Transverse colon (tissue), 4 donors: ENCODE measurements at regions not wholly inside any gene's neighbourhood (a gene's known extent, or its start where the extent isn't known, plus 50 kb on each side); places are given as distances from the start of the nearest gene placed in this dataset.

Experiments
- DNase-seq: peaks from one replicate; pipeline ENCODE4 v3.0.0-alpha.2; 2019
- H3K27ac ChIP-seq, 4 donors: fragments of 200-600 bp; sonication (generic); 2 replicates each; pipeline ENCODE4 v1.5.1; 2016 to 2018; ENCODE audit warnings: inconsistent platforms in 4 of 4
- H3K27me3 ChIP-seq: fragments of 200-600 bp; sonication (generic); 2 replicates; pipeline ENCODE4 v1.5.1; 2017; ENCODE audit warnings: inconsistent platforms
- H3K36me3 ChIP-seq, 4 donors: fragments of 200-600 bp; sonication (generic); 2 replicates each; pipeline ENCODE4 v1.5.1; 2017 to 2019; ENCODE audit warnings: inconsistent platforms in 4 of 4
- H3K4me1 ChIP-seq, 4 donors: fragments of 200-600 bp; sonication (generic); 2 replicates each; pipeline ENCODE4 v1.5.1; 2017 to 2020; ENCODE audit warnings: inconsistent platforms in 4 of 4
- H3K4me3 ChIP-seq, 4 donors: fragments of 200-600 bp; sonication (generic); 1 replicate in 1 of 4; 2 replicates in 3 of 4; pipeline versions ENCODE4 v1.5.1 to v1.6.1; 2017 to 2019; ENCODE audit warnings: inconsistent platforms in 4 of 4
- H3K9me3 ChIP-seq, 2 donors: fragments of 200-600 bp; sonication (generic); 2 replicates each; pipeline ENCODE4 v1.5.1; 2017 to 2019; ENCODE audit warnings: inconsistent platforms in 2 of 2
- CTCF ChIP-seq, 5 experiments: fragments of 200-600 bp in 3 of 5; fragments of 450-650 bp in 2 of 5; sonication (generic) in 3 of 5; IDR thresholded peaks; 1 replicate in 2 of 5; 2 replicates in 3 of 5; pipeline ENCODE4 v1.5.1; 2016 to 2017; ENCODE audit warnings: antibody characterized with exemption in 5 of 5, inconsistent platforms in 3 of 5, mild to moderate bottlenecking in 2 of 5, moderate library complexity in 1 of 5
- EP300 ChIP-seq: sonication (generic); formaldehyde crosslinking; IDR thresholded peaks from one replicate; pipeline ENCODE4 v1.6.1; 2017; ENCODE audit warnings: antibody characterized with exemption, low read depth
- POLR2A ChIP-seq: fragments of 450-650 bp; IDR thresholded peaks from one replicate; pipeline ENCODE4 v1.6.1; 2016; ENCODE audit warnings: antibody characterized with exemption, mild to moderate bottlenecking, moderate library complexity
- POLR2AphosphoS5 ChIP-seq, 3 donors: sonication (generic); formaldehyde crosslinking; IDR thresholded peaks; one replicate each; pipeline ENCODE4 v1.6.1; 2016; ENCODE audit warnings: antibody characterized with exemption in 3 of 3
- WGBS, 2 donors: methylation state at CpG; one replicate each; pipeline ENCODE4 v1.1.5; 2018; ENCODE audit warnings: low coverage in 1 of 2; 5-methylcytosine and 5-hydroxymethylcytosine counted together
- in situ Hi-C, 4 donors: fragments of 200-750 bp; cut with MboI; loops; one replicate each; pipeline versions ENCODE4 v1.15.0 to v1.15.1; 2017; ENCODE audit warnings: low sequenced_read_pairs in 3 of 4, low pct_ligation_motif_present in 1 of 4, low pct_unique_long_range_greater_than_20kb in 1 of 4
- intact Hi-C: fragments of 100-400 bp; cut with DNase I; formaldehyde crosslinking; loops from one replicate; pipeline ENCODE4 v1.15.1; 2023; ENCODE audit warnings: low total_unique reads

DNA sequence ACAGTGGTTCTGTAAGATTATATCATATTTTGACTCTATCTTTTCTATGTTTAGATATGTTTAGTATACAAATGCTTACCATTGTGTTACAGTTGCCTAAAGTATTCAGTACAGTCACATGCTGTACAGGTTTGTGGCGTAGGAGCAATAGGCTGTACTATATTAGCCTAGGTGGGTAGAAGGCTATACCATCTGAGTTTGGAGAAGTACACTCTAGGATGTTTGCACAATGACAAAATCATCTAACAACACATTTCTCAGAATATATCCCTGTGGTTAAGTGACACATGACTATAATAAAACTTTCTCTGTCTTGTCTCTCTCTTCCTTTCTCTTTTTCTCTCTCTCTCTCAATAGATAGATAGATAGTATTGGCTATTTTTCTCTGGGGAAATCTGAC is 1053.1 kb downstream of the STIM2 start:
- intact Hi-C loops: no loop called here
- Histone ChIP-seq H3K36me3 (no peaks in the 10 kb centered on the region), H3K27me3 (no peaks in the 10 kb centered on the region), H3K4me3 (no peak overlapping the region), H3K27ac (no peak overlapping the region), H3K4me1 (no peaks in the 10 kb centered on the region), H3K9me3 (no peaks in the 10 kb centered on the region)
- 63 to 65% methylated on average over 1 of the region's 1 CpG for WGBS, 2 donors
- no peak for DNase-seq
- in situ Hi-C loops: no loop called here
- no peak for TF ChIP-seq POLR2A
- no peak for TF ChIP-seq EP300
- no peak for TF ChIP-seq POLR2AphosphoS5 (IDR thresholded peaks at IDR 0.05)
- TF ChIP-seq CTCF (IDR thresholded peaks at IDR 0.05): no peak

DNA sequence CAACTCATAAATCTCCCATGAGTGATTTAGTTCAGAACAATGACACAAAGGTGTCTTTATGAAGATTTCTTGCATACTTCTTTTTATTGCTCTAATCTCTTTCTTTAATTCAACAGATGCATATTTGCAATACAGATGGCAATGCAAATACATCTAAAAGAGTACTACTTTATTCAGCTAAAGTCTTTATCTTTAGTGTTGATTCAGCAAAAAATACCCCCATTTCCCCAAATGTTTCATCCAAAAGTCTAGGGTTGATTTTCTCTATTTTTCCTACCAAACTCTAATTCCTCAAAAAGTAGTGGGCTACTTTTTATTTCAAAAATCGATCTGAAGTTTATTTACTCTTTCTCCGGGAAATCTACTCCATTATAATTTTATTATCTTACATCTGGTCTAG is 1055.2 kb downstream of the STIM2 start:
- in situ Hi-C loops: no loop called here
- H3K36me3 ChIP-seq: no peaks in the 10 kb centered on the region
- intact Hi-C loops: no loop called here
- 70 to 76% methylated on average over 2 of the region's 2 CpGs for WGBS, 2 donors
- TF ChIP-seq POLR2AphosphoS5 (IDR thresholded peaks at IDR 0.05): no peak
- TF ChIP-seq CTCF (IDR thresholded peaks at IDR 0.05): no peak
- TF ChIP-seq EP300: no peak
- TF ChIP-seq POLR2A: no peak
- H3K4me1 ChIP-seq: no peaks in the 10 kb centered on the region
- H3K27me3 ChIP-seq: no peaks in the 10 kb centered on the region
- no peak overlapping the region for H3K4me3 ChIP-seq
- H3K27ac ChIP-seq: no peak overlapping the region
- no peaks in the 10 kb centered on the region for H3K9me3 ChIP-seq
- DNase-seq: no peak

DNA sequence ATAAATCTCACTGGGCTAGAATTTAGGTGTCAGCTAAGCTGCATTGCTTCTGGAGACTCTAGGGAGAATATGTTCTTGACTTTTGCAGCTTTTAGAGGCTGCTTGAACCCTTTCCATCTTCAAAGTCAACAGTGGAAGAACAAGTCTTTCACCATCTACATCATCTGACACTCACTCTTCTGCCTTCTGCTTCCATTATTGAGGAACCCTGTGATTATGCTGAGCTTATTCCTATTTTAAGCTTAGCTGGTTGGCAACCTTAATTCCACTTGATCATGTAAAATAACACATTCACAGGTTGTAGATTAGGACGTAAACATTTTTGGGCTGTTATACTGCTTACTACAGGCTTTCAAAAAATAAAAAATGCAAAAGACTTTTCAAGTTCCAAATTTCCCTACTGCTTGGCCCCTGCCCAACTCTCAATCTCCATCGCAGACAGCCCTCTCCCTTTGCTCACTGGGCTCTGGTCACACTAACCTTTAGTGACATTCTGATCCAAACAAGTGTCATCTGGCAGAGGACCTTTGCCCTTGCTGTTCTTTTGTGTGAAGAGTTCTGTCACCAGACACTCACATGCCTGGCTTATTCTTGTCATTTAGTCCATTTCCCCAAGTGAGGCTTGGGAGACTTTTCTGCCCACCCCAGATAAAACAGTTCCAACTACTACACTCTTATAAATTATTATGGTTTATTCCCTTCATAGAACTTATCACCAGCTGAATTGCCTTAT is 1056.0 kb downstream of the STIM2 start:
- DNase-seq: no peak
- no peaks in the 10 kb centered on the region for H3K9me3 ChIP-seq
- in situ Hi-C loops: no loop called here
- H3K27ac ChIP-seq: no peak overlapping the region
- no peaks in the 10 kb centered on the region for H3K27me3 ChIP-seq
- intact Hi-C loops: no loop called here
- WGBS, 2 donors: 54 to 60% methylated on average over 2 of the region's 2 CpGs
- no peaks in the 10 kb centered on the region for H3K4me1 ChIP-seq
- no peaks in the 10 kb centered on the region for H3K36me3 ChIP-seq
- H3K4me3 ChIP-seq: no peak overlapping the region
- TF ChIP-seq EP300: no peak
- TF ChIP-seq POLR2A: no peak
- TF ChIP-seq POLR2AphosphoS5 (IDR thresholded peaks at IDR 0.05): no peak

DNA sequence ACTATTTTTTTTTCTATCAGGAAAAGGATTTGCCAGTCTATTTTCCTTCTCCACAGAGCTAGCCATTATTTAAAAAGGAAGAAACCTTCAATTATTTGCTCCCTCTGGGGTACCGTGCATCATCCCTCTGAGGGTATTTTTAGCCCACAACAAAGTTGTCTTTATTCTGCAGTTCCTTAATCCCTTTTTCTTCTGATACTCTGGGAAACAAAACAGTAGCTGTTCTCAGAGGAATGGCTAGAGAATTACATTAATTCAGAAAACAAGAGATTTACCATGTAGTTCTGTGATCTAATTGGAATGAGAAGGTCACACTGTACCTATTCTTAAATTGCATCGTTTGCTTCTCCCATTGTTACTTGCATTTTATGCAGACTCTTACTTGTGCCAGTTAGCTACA is 1056.7 kb downstream of the STIM2 start:
- Histone ChIP-seq H3K4me1 (no peaks in the 10 kb centered on the region), H3K27ac (no peak overlapping the region), H3K27me3 (no peaks in the 10 kb centered on the region), H3K9me3 (no peaks in the 10 kb centered on the region), H3K4me3 (no peak overlapping the region), H3K36me3 (no peaks in the 10 kb centered on the region)
- in situ Hi-C loops: no loop called here
- TF ChIP-seq POLR2AphosphoS5 (IDR thresholded peaks at IDR 0.05) (no peak), POLR2A (no peak), EP300 (no peak), CTCF (IDR thresholded peaks at IDR 0.05) (no peak)
- 66 to 74% methylated on average over 2 of the region's 2 CpGs for WGBS, 2 donors
- DNase-seq: no peak
- intact Hi-C loops: no loop called here

GRCh38 chr4:27921231-27921630 is 1060.6 kb downstream of the STIM2 start:
- Histone ChIP-seq H3K9me3 (no peaks in the 10 kb centered on the region), H3K27me3 (no peaks in the 10 kb centered on the region), H3K4me3 (no peak overlapping the region), H3K36me3 (no peaks in the 10 kb centered on the region), H3K4me1 (no peaks in the 10 kb centered on the region), H3K27ac (no peak overlapping the region)
- DNase-seq: no peak
- no peak for TF ChIP-seq CTCF (IDR thresholded peaks at IDR 0.05)
- no peak for TF ChIP-seq POLR2AphosphoS5 (IDR thresholded peaks at IDR 0.05)
- TF ChIP-seq EP300: no peak
- TF ChIP-seq POLR2A: no peak
- intact Hi-C loops (no loop called here), in situ Hi-C loops (no loop called here)
- WGBS, 2 donors: 70 to 81% methylated on average over 3 to 4 of the region's 4 CpGs
